Liver (tissue), 8 donors: ENCODE measurements at regions not wholly inside any gene's neighbourhood (a gene's known extent, or its start where the extent isn't known, plus 50 kb on each side); places are given as distances from the start of the nearest gene placed in this dataset.

Experiments used
- DNase-seq: peaks from one replicate; pipeline ENCODE4 v3.0.0-alpha.2; 2017; ENCODE audit warnings: low spot score
- H3K27ac ChIP-seq, 2 donors: one replicate each; pipeline ENCODE4 v1.7.0; 2013; ENCODE audit warnings: inconsistent platforms in 2 of 2, low read length in 2 of 2, control low read depth in 1 of 2, low read depth in 1 of 2, mild to moderate bottlenecking in 1 of 2
- H3K27me3 ChIP-seq, 4 donors: one replicate each; pipeline versions ENCODE4 v1.6.1 to v1.7.0; 2013; ENCODE audit warnings: low read length in 3 of 4, inconsistent platforms in 1 of 4, mild to moderate bottlenecking in 1 of 4, moderate library complexity in 1 of 4; ENCODE audit not compliant: control insufficient read depth in 4 of 4, insufficient read depth in 4 of 4
- H3K36me3 ChIP-seq, 4 donors: one replicate each; pipeline versions ENCODE4 v1.6.1 to v1.7.0; 2013; ENCODE audit warnings: low read length in 3 of 4, mild to moderate bottlenecking in 3 of 4, low read depth in 1 of 4, moderate library complexity in 1 of 4; ENCODE audit not compliant: control insufficient read depth in 4 of 4, insufficient read depth in 3 of 4
- H3K4me1 ChIP-seq, 4 donors: one replicate each; pipeline versions ENCODE4 v1.6.1 to v1.7.0; 2013; ENCODE audit warnings: low read length in 3 of 4, mild to moderate bottlenecking in 3 of 4, moderate library complexity in 1 of 4; ENCODE audit not compliant: control insufficient read depth in 4 of 4, insufficient read depth in 4 of 4
- H3K4me3 ChIP-seq, 3 donors: one replicate each; pipeline versions ENCODE4 v1.6.1 to v1.7.0; 2013; ENCODE audit warnings: low read length in 3 of 3, control low read depth in 1 of 3, low read depth in 1 of 3, mild to moderate bottlenecking in 1 of 3
- H3K9ac ChIP-seq, 2 donors: one replicate each; pipeline ENCODE4 v1.7.0; 2013; ENCODE audit warnings: low read length in 2 of 2, mild to moderate bottlenecking in 2 of 2, moderate library complexity in 2 of 2, control low read depth in 1 of 2, low read depth in 1 of 2
- H3K9me3 ChIP-seq, 4 donors: one replicate each; pipeline versions ENCODE4 v1.6.1 to v1.7.0; 2013; ENCODE audit warnings: low read length in 3 of 4; ENCODE audit not compliant: control insufficient read depth in 4 of 4
- EGR1 ChIP-seq, 2 donors: IDR thresholded peaks; 2 replicates each; pipeline ENCODE4 v1.6.1; 2016 to 2018; ENCODE audit warnings: antibody characterized with exemption in 2 of 2, low read depth in 2 of 2
- FOXA1 ChIP-seq: IDR thresholded peaks from 2 replicates; pipeline ENCODE4 v1.6.1; 2016; ENCODE audit warnings: antibody characterized with exemption
- GABPA ChIP-seq, 2 donors: IDR thresholded peaks in 1 of 2; conservative IDR thresholded peaks in 1 of 2; 2 replicates each; pipeline ENCODE4 v1.6.1; 2016; ENCODE audit warnings: antibody characterized with exemption in 2 of 2, mild to moderate bottlenecking in 1 of 2, moderate library complexity in 1 of 2
- HNF4A ChIP-seq, 2 donors: conservative IDR thresholded peaks; 2 replicates each; pipeline ENCODE4 v1.6.1; 2016; ENCODE audit warnings: antibody characterized with exemption in 2 of 2, mild to moderate bottlenecking in 2 of 2
- HNF4G ChIP-seq: IDR thresholded peaks from 2 replicates; pipeline ENCODE4 v1.6.1; 2016; ENCODE audit warnings: antibody characterized with exemption
- JUND ChIP-seq, 2 donors: IDR thresholded peaks; 2 replicates each; pipeline ENCODE4 v1.6.1; 2016; ENCODE audit warnings: antibody characterized with exemption in 2 of 2
- RAD21 ChIP-seq, 2 donors: IDR thresholded peaks; 2 replicates each; pipeline ENCODE4 v1.6.1; 2016; ENCODE audit warnings: antibody characterized with exemption in 2 of 2, mild to moderate bottlenecking in 2 of 2
- RXRA ChIP-seq, 2 donors: IDR thresholded peaks; 2 replicates each; pipeline ENCODE4 v1.6.1; 2017 to 2018; ENCODE audit warnings: antibody characterized with exemption in 2 of 2, mild to moderate bottlenecking in 1 of 2
- SP1 ChIP-seq: IDR thresholded peaks from 2 replicates; pipeline ENCODE4 v1.6.1; 2018; ENCODE audit warnings: antibody characterized with exemption, mild to moderate bottlenecking
- TAF1 ChIP-seq: conservative IDR thresholded peaks from 2 replicates; pipeline ENCODE4 v1.6.1; 2016; ENCODE audit warnings: antibody characterized with exemption, mild to moderate bottlenecking
- YY1 ChIP-seq: IDR thresholded peaks from 2 replicates; pipeline ENCODE4 v1.6.1; 2016; ENCODE audit warnings: antibody characterized with exemption, mild to moderate bottlenecking
- WGBS: extraction: QIAGEN DNeasy Blood & Tissue Kit; methylation state at CpG from one replicate; pipeline ENCODE4 v1.1.7; 2013; 5-methylcytosine and 5-hydroxymethylcytosine counted together
- TF ChIP-seq, protein P1 (sequence below): IDR thresholded peaks from 2 replicates; pipeline ENCODE4 v1.6.1; 2016; ENCODE audit warnings: antibody characterized with exemption
- TF ChIP-seq, protein P2 (sequence below): IDR thresholded peaks from 2 replicates; pipeline ENCODE4 v1.6.1; 2016; ENCODE audit warnings: antibody characterized with exemption
- TF ChIP-seq, protein P3 (sequence below): fragments of 150-350 bp; IDR thresholded peaks from 2 replicates; pipeline ENCODE4 v1.5.1; 2017; ENCODE audit warnings: improper control_type of control experiment, low read depth, low read length; ENCODE audit not compliant: missing input control
- TF ChIP-seq, protein P4 (sequence below): IDR thresholded peaks from 2 replicates; pipeline ENCODE4 v1.6.1; 2016; ENCODE audit warnings: antibody characterized with exemption, mild to moderate bottlenecking
- TF ChIP-seq, protein P5 (sequence below): IDR thresholded peaks from 2 replicates; pipeline ENCODE4 v1.6.1; 2016; ENCODE audit warnings: antibody characterized with exemption
- donor health status: healthy.
- donor health status: healthy.
- donor health status: healthy.
- donor health status: healthy.
- donor health status: healthy.

DNA sequence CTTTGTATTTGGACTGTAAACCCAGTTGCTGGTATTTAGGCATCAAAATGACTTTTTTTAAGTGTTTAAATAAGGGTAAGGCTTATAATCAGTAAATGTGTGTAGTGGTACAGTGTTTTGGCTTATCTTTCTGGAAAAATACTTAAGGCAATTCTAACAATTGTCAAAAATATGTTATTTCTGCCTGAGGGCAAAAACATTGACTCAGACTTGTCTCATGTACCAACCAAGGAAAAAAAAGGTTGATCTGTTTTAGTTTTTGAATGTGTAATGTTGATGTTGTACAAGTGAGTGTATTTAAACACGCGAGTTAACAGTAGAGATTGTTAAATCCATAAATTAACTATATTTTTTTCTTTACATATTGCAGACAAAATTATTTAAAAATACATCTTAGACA lies 277.8 kb upstream of the TYRP1 start:
- Histone ChIP-seq H3K4me3 (no peak overlapping the region), H3K9ac (no peak overlapping the region), H3K9me3 (no peaks in the 10 kb centered on the region), H3K4me1 (no peaks in the 10 kb centered on the region), H3K27me3 (peaks cover 0 to 2% (median 0%) of the 10 kb centered on the region in 4 donors), H3K27ac (no peak overlapping the region), H3K36me3 (no peaks in the 10 kb centered on the region)
- 92% methylated on average over 2 of the region's 2 CpGs for WGBS
- DNase-seq: no peak
- TF ChIP-seq, protein P1, sequence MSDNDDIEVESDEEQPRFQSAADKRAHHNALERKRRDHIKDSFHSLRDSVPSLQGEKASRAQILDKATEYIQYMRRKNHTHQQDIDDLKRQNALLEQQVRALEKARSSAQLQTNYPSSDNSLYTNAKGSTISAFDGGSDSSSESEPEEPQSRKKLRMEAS: no peak
- TF ChIP-seq EGR1 (IDR thresholded peaks at IDR 0.05; ENCODE audit: low read depth in 2 of 2): no peak
- no peak for TF ChIP-seq HNF4A (conservative IDR thresholded peaks at IDR 0.05)
- TF ChIP-seq, protein P2, sequence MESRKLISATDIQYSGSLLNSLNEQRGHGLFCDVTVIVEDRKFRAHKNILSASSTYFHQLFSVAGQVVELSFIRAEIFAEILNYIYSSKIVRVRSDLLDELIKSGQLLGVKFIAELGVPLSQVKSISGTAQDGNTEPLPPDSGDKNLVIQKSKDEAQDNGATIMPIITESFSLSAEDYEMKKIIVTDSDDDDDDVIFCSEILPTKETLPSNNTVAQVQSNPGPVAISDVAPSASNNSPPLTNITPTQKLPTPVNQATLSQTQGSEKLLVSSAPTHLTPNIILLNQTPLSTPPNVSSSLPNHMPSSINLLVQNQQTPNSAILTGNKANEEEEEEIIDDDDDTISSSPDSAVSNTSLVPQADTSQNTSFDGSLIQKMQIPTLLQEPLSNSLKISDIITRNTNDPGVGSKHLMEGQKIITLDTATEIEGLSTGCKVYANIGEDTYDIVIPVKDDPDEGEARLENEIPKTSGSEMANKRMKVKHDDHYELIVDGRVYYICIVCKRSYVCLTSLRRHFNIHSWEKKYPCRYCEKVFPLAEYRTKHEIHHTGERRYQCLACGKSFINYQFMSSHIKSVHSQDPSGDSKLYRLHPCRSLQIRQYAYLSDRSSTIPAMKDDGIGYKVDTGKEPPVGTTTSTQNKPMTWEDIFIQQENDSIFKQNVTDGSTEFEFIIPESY: no peak
- no peak for TF ChIP-seq RXRA (IDR thresholded peaks at IDR 0.05)
- no peak for TF ChIP-seq TAF1
- TF ChIP-seq, protein P3, sequence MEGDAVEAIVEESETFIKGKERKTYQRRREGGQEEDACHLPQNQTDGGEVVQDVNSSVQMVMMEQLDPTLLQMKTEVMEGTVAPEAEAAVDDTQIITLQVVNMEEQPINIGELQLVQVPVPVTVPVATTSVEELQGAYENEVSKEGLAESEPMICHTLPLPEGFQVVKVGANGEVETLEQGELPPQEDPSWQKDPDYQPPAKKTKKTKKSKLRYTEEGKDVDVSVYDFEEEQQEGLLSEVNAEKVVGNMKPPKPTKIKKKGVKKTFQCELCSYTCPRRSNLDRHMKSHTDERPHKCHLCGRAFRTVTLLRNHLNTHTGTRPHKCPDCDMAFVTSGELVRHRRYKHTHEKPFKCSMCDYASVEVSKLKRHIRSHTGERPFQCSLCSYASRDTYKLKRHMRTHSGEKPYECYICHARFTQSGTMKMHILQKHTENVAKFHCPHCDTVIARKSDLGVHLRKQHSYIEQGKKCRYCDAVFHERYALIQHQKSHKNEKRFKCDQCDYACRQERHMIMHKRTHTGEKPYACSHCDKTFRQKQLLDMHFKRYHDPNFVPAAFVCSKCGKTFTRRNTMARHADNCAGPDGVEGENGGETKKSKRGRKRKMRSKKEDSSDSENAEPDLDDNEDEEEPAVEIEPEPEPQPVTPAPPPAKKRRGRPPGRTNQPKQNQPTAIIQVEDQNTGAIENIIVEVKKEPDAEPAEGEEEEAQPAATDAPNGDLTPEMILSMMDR: no peak
- no peak for TF ChIP-seq SP1
- TF ChIP-seq, protein P4, sequence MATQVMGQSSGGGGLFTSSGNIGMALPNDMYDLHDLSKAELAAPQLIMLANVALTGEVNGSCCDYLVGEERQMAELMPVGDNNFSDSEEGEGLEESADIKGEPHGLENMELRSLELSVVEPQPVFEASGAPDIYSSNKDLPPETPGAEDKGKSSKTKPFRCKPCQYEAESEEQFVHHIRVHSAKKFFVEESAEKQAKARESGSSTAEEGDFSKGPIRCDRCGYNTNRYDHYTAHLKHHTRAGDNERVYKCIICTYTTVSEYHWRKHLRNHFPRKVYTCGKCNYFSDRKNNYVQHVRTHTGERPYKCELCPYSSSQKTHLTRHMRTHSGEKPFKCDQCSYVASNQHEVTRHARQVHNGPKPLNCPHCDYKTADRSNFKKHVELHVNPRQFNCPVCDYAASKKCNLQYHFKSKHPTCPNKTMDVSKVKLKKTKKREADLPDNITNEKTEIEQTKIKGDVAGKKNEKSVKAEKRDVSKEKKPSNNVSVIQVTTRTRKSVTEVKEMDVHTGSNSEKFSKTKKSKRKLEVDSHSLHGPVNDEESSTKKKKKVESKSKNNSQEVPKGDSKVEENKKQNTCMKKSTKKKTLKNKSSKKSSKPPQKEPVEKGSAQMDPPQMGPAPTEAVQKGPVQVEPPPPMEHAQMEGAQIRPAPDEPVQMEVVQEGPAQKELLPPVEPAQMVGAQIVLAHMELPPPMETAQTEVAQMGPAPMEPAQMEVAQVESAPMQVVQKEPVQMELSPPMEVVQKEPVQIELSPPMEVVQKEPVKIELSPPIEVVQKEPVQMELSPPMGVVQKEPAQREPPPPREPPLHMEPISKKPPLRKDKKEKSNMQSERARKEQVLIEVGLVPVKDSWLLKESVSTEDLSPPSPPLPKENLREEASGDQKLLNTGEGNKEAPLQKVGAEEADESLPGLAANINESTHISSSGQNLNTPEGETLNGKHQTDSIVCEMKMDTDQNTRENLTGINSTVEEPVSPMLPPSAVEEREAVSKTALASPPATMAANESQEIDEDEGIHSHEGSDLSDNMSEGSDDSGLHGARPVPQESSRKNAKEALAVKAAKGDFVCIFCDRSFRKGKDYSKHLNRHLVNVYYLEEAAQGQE: no peak
- no peak for TF ChIP-seq FOXA1
- no peak for TF ChIP-seq GABPA (IDR thresholded peaks at IDR 0.05 in 1 of 2, conservative IDR thresholded peaks at IDR 0.05 in 1 of 2)
- no peak for TF ChIP-seq HNF4G
- no peak for TF ChIP-seq JUND (IDR thresholded peaks at IDR 0.05)
- TF ChIP-seq RAD21 (IDR thresholded peaks at IDR 0.05): no peak
- TF ChIP-seq, protein P5, sequence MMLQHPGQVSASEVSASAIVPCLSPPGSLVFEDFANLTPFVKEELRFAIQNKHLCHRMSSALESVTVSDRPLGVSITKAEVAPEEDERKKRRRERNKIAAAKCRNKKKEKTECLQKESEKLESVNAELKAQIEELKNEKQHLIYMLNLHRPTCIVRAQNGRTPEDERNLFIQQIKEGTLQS: no peak

DNA sequence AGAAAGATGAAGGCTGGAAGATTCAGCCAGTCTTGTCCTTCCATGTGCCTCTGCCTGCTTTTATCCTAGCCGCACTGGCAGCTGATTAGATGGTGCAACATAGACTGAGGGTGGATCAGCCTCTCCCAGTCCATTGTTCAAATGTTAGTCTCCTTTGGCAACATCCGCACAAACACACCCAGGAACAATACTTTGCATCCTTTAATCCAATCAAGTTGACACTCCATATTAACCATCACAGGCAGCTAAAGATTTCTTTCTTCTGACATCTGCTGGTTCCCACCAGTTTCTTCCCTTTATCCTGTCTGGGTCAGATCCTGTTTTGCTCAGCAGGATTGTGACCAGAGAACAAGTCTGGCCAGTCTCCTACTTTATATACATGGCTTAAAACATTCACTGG lies 276.5 kb upstream of the TYRP1 start:
- no peak overlapping the region for H3K27ac ChIP-seq
- DNase-seq: no peak
- H3K27me3 ChIP-seq: no peaks in the 10 kb centered on the region
- H3K36me3 ChIP-seq: no peaks in the 10 kb centered on the region
- H3K9ac ChIP-seq: no peak overlapping the region
- H3K4me1 ChIP-seq: no peaks in the 10 kb centered on the region
- WGBS: 82% methylated on average over 2 of the region's 2 CpGs
- TF ChIP-seq GABPA (IDR thresholded peaks at IDR 0.05 in 1 of 2, conservative IDR thresholded peaks at IDR 0.05 in 1 of 2) (no peak), JUND (IDR thresholded peaks at IDR 0.05) (no peak), HNF4G (no peak), HNF4A (conservative IDR thresholded peaks at IDR 0.05) (no peak), YY1 (no peak), EGR1 (IDR thresholded peaks at IDR 0.05; ENCODE audit: low read depth in 2 of 2) (no peak), RXRA (IDR thresholded peaks at IDR 0.05) (no peak), FOXA1 (no peak)
- TF ChIP-seq, protein P4: no peak
- H3K9me3 ChIP-seq: no peaks in the 10 kb centered on the region
- H3K4me3 ChIP-seq: no peak overlapping the region
